Transverse colon (tissue), 4 donors: ENCODE measurements at regions not wholly inside any gene's neighbourhood (a gene's known extent, or its start where the extent isn't known, plus 50 kb on each side); places are given as distances from the start of the nearest gene placed in this dataset.

Experiments
- CTCF ChIP-seq, 5 experiments: fragments of 200-600 bp in 3 of 5; fragments of 450-650 bp in 2 of 5; sonication (generic) in 3 of 5; IDR thresholded peaks; 1 replicate in 2 of 5; 2 replicates in 3 of 5; pipeline ENCODE4 v1.5.1; 2016 to 2017; ENCODE audit warnings: antibody characterized with exemption in 5 of 5, inconsistent platforms in 3 of 5, mild to moderate bottlenecking in 2 of 5, moderate library complexity in 1 of 5
- POLR2A ChIP-seq: fragments of 450-650 bp; IDR thresholded peaks from one replicate; pipeline ENCODE4 v1.6.1; 2016; ENCODE audit warnings: antibody characterized with exemption, mild to moderate bottlenecking, moderate library complexity
- POLR2AphosphoS5 ChIP-seq, 3 donors: sonication (generic); formaldehyde crosslinking; IDR thresholded peaks; one replicate each; pipeline ENCODE4 v1.6.1; 2016; ENCODE audit warnings: antibody characterized with exemption in 3 of 3

GRCh38 chr12:131267576-131267975 is 313.9 kb downstream of the ADGRD1 start:
- TF ChIP-seq CTCF (IDR thresholded peaks at IDR 0.05): no peak
- TF ChIP-seq POLR2AphosphoS5 (IDR thresholded peaks at IDR 0.05): no peak
- TF ChIP-seq POLR2A: no peak
